ENCODE measurements at regions not wholly inside any gene's neighbourhood (a gene's known extent, or its start where the extent isn't known, plus 50 kb on each side); places are given as distances from the start of the nearest gene placed in this dataset.

GRCh38 chr5:152844713-152845112, 439.6 kb upstream of the NMUR2 start:
- 59 to 70% methylated on average over 1 of the region's 1 CpG for WGBS, 2 donors
- Histone ChIP-seq H3K27ac (no peak overlapping the region), H3K36me3 (no peaks in the 10 kb centered on the region), H3K4me3 (no peak overlapping the region), H3K27me3 (no peaks in the 10 kb centered on the region), H3K4me1 (no peaks in the 10 kb centered on the region), H3K9me3 (no peaks in the 10 kb centered on the region)
- TF ChIP-seq EP300 (IDR thresholded peaks at IDR 0.05): no peak
- TF ChIP-seq POLR2AphosphoS5 (IDR thresholded peaks at IDR 0.05): no peak
- TF ChIP-seq POLR2A (IDR thresholded peaks at IDR 0.05): no peak
- no peak for TF ChIP-seq CTCF (IDR thresholded peaks at IDR 0.05)
- intact Hi-C loops (cut with DNase I): no loop called here
- DNase-seq: no peak

GRCh38 chr5:152853361-152853760, 448.3 kb upstream of the NMUR2 start:
- Histone ChIP-seq H3K27ac (no peak overlapping the region), H3K4me3 (no peak overlapping the region), H3K4me1 (no peaks in the 10 kb centered on the region), H3K36me3 (no peaks in the 10 kb centered on the region), H3K9me3 (no peaks in the 10 kb centered on the region), H3K27me3 (no peaks in the 10 kb centered on the region)
- intact Hi-C loops (cut with DNase I): no loop called here
- 54 to 70% methylated on average over 2 of the region's 2 CpGs for WGBS, 2 donors
- no peak for DNase-seq
- TF ChIP-seq CTCF (IDR thresholded peaks at IDR 0.05) (no peak), POLR2A (IDR thresholded peaks at IDR 0.05) (no peak), POLR2AphosphoS5 (IDR thresholded peaks at IDR 0.05) (no peak), EP300 (IDR thresholded peaks at IDR 0.05) (no peak)

- Histone ChIP-seq H3K4me1 (no peaks in the 10 kb centered on the region), H3K36me3 (no peaks in the 10 kb centered on the region), H3K4me3 (no peak overlapping the region), H3K9me3 (no peaks in the 10 kb centered on the region), H3K27ac (no peak overlapping the region), H3K27me3 (no peaks in the 10 kb centered on the region)
- 72% methylated on average over 4 of the region's 4 CpGs for WGBS, 2 donors
- TF ChIP-seq CTCF (IDR thresholded peaks at IDR 0.05): no peak
- DNase-seq: no peak
- intact Hi-C loops (cut with DNase I): no loop called here
Observed at GRCh38 chr5:152855441-152855840, 450.4 kb upstream of the NMUR2 start.

- WGBS, 2 donors: 66 to 85% methylated on average over 3 of the region's 3 CpGs
- TF ChIP-seq POLR2AphosphoS5 (IDR thresholded peaks at IDR 0.05) (no peak), POLR2A (IDR thresholded peaks at IDR 0.05) (no peak), CTCF (IDR thresholded peaks at IDR 0.05) (no peak), EP300 (IDR thresholded peaks at IDR 0.05) (no peak)
Observed at GRCh38 chr5:152861231-152861630, 456.2 kb upstream of the NMUR2 start.

GRCh38 chr5:152864447-152864846, 459.4 kb upstream of the NMUR2 start:
- no peak overlapping the region for H3K4me3 ChIP-seq
- no peak for TF ChIP-seq POLR2A (IDR thresholded peaks at IDR 0.05)
- no peak for TF ChIP-seq CTCF (IDR thresholded peaks at IDR 0.05)
- no peak for TF ChIP-seq EP300 (IDR thresholded peaks at IDR 0.05)
- no peak for TF ChIP-seq POLR2AphosphoS5 (IDR thresholded peaks at IDR 0.05)
- 61 to 67% methylated on average over 3 of the region's 3 CpGs for WGBS, 2 donors
- H3K27ac ChIP-seq: no peak overlapping the region
- intact Hi-C loops (cut with DNase I): no loop called here
- H3K9me3 ChIP-seq: no peaks in the 10 kb centered on the region
- no peaks in the 10 kb centered on the region for H3K36me3 ChIP-seq
- no peak for DNase-seq
- no peaks in the 10 kb centered on the region for H3K27me3 ChIP-seq
- H3K4me1 ChIP-seq: no peaks in the 10 kb centered on the region

More at GRCh38 chr5:152861231-152861630, 456.2 kb upstream of the NMUR2 start:
- intact Hi-C loops (cut with DNase I): no loop called here
- Histone ChIP-seq H3K4me3 (no peak overlapping the region), H3K36me3 (no peaks in the 10 kb centered on the region), H3K9me3 (no peaks in the 10 kb centered on the region), H3K27me3 (no peaks in the 10 kb centered on the region), H3K27ac (no peak overlapping the region), H3K4me1 (no peaks in the 10 kb centered on the region)
- DNase-seq: no peak

All from sigmoid colon (tissue), 6 donors.